ENCODE measurements at regions not wholly inside any gene's neighbourhood (a gene's known extent, or its start where the extent isn't known, plus 50 kb on each side); places are given as distances from the start of the nearest gene placed in this dataset.

DNA sequence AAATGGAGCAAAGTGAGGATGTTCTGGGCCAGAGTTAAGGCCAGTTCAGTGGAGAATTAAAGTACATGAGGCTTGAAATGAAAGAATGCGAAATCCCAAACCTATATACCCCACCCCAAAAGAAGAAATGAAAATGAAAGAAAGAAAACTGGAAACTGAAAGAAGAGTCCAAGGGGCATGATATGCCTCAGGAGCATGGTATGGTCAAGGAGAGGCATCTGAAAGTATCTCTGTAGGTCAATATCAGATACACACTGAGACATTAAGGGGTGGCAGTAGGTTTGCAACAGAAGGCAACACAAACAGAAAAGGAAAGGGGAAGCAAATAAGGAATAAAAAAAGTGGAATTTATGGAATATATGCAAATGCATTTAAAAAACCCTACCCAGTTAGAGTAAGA is 166.5 kb downstream of the COG6 start:
- TF ChIP-seq POLR2A (IDR thresholded peaks at IDR 0.05; ENCODE audit: low read length) (no peak), GATA1 (IDR thresholded peaks at IDR 0.05; ENCODE audit: low read depth, low read length) (no peak)

Measured in erythroblast (primary cell).